ES-I3 (cell line): ENCODE measurements at regions not wholly inside any gene's neighbourhood (a gene's known extent, or its start where the extent isn't known, plus 50 kb on each side); places are given as distances from the start of the nearest gene placed in this dataset.
"Not testable (repeated sequence)": the region's sequence is repeated elsewhere in the genome, so short reads cannot be mapped to it uniquely, and the experiment has no call there.

Experiments
- H3K36me3 ChIP-seq: 2 replicates; pipeline ENCODE4 v1.6.1; 2013; ENCODE audit warnings: mild to moderate bottlenecking, low read length, control low read depth, moderate library complexity; ENCODE audit not compliant: insufficient read depth
- H3K4me1 ChIP-seq: 2 replicates; pipeline ENCODE4 v1.6.1; 2013; ENCODE audit warnings: mild to moderate bottlenecking, control low read depth, low read length; ENCODE audit not compliant: insufficient read depth
- H3K9ac ChIP-seq: 2 replicates; pipeline ENCODE4 v1.6.1; 2013; ENCODE audit warnings: low read depth, mild to moderate bottlenecking, low read length, moderate library complexity
- H3K9me3 ChIP-seq: 2 replicates; pipeline ENCODE4 v1.6.1; 2013; ENCODE audit warnings: mild to moderate bottlenecking, low read length, moderate library complexity; ENCODE audit not compliant: control insufficient read depth, insufficient read depth

GRCh38 chr13:65789815-65790214 is 1440.3 kb downstream of the PCDH9 start:
- Histone ChIP-seq H3K36me3 (no peaks in the 10 kb centered on the region), H3K4me1 (no peaks in the 10 kb centered on the region), H3K9me3 (no peaks in the 10 kb centered on the region), H3K9ac (no peak overlapping the region)

DNA sequence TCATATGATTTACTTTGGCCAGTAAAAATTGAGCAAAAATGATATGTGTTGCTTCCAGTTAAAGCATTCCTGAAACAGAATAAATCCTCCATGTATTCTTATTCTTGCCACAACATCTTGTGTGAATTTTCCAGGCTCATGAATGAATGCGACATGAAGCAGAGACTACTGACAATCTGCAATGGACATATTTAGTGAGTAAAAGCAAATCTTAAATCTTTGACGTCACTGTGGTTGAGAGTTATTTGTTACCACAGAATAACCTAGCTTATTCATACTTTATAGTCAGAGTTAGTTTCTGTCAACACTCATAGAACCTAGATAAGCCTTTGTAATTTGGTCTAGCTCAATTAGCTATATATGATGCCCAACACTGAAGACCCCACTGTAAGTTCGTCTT is 1443.1 kb downstream of the PCDH9 start:
- Histone ChIP-seq H3K9me3 (no peaks in the 10 kb centered on the region), H3K36me3 (no peaks in the 10 kb centered on the region), H3K9ac (no peak overlapping the region), H3K4me1 (no peaks in the 10 kb centered on the region)

DNA sequence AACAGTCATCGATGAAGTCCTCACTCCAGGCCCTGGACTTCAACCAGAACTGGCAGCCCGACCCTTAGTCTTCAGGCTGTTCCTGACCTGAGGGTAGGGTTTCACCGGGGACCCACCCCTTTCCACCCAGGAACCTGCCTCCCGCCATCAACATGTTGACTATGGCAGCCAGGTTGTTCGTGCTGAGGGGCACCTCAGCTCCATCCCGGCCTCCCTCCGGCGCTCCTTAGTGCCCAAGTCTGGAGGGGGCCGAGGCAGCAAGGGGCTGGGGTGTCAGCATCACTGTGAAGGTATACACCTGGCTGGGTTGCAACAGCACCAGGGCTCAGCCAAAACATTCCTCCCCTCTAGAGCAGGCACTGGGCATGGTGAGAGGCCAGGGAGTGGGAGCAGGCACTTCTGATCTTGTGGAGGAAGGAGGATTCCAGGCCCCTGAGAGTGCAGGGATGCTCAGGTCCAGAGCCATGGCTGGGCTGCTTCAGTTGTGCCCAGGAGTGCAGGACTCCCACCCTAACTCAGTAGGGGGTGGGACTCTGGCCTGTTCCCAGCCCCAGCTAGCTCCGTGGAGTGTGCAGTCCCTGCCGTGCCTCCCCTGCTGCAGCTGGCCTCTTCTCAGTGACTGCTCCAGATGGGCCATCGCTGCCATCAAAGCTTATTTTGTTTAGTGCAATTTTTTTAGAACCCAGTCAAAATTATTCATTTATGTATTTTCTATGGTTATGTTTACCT is 1445.9 kb downstream of the PCDH9 start:
- Histone ChIP-seq H3K9me3 (no peaks in the 10 kb centered on the region), H3K9ac (no peak overlapping the region), H3K36me3 (no peaks in the 10 kb centered on the region), H3K4me1 (no peaks in the 10 kb centered on the region)

GRCh38 chr13:65783383-65783782 is 1446.8 kb downstream of the PCDH9 start:
- H3K36me3 ChIP-seq, result no peaks in the 10 kb centered on the region
- no peak overlapping the region for H3K9ac ChIP-seq
- H3K4me1 ChIP-seq, result no peaks in the 10 kb centered on the region
- no peaks in the 10 kb centered on the region for H3K9me3 ChIP-seq

DNA sequence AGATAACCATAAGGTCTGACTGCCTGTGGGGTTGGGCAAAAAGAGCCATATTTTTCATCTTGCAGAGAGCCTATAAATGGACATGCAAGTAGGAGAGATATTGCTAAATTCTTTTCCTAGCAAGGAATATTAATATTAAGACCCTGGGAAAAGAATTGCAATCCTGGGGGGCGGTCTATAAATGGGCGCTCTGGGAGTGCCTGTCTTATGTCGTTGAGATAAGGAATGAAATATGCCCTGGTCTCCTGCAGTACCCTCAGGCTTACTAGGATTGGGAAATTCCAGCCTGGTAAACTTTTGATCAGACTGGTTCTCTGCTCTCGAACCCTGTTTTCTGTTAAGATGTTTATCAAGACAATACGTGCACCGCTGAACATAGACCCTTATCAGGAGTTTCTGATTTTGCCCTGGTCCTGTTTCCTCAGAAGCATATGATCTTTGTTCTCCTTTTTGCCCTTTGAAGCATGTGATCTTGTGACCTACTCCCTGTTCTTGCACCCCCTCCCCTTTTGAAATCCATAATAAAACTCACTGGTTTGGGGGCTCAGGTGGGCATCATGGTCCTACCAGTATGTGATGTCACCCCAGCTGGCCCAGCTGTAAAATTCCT is 1458.3 kb downstream of the PCDH9 start:
- H3K36me3 ChIP-seq, H3K9me3 ChIP-seq, H3K9ac ChIP-seq, H3K4me1 ChIP-seq: not testable (repeated sequence)

DNA sequence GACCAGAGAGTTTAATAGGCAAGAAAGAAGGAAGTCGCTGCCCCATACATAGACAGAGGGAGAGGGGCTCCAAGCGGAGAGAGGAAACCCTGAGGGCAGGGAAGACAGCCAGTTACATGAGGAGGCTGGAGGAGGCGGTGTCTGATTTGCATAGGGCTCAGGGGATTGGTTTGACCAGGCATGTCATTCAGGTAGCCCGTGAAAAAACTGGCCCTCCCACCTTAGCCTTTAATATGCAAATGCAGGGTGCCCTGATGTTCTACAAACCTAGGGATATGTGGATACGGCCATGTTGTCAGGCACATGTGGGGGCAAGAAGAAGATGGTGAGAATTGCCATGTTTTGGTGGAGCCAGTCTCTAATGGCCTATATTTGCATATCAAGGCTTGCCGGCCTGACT is 1461.6 kb downstream of the PCDH9 start:
- H3K36me3 ChIP-seq, result no peaks in the 10 kb centered on the region
- H3K9ac ChIP-seq, result no peak overlapping the region
- H3K4me1 ChIP-seq, result no peaks in the 10 kb centered on the region
- no peaks in the 10 kb centered on the region for H3K9me3 ChIP-seq

DNA sequence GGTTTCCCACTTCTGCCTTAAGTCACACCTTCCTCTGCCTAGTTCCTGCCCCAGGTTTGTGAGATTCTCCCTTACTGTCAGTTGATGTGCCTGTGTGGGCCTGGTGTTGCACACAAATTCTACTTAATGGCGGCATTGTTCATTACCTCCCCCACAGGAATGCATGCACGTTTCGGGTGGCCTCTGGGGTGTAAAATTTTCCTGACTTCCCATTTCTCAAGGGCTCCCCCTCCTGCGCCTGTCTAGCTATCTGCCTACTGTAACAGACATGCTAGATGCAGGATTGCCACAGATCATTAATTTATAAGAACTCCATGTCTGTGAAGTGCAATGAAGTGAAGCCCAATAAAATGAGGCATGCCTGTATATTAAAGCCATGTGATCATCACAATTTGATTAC is 1466.3 kb downstream of the PCDH9 start:
- Histone ChIP-seq H3K36me3 (no peaks in the 10 kb centered on the region), H3K9ac (no peak overlapping the region), H3K4me1 (no peaks in the 10 kb centered on the region), H3K9me3 (no peaks in the 10 kb centered on the region; the same call in 1 of the 2 replicates)

GRCh38 chr13:65762012-65762411 is 1468.1 kb downstream of the PCDH9 start:
- no peak overlapping the region for H3K9ac ChIP-seq
- peaks cover under 1% of the 10 kb centered on the region; the same call in 1 of the 2 replicates for H3K9me3 ChIP-seq
- H3K4me1 ChIP-seq, result no peaks in the 10 kb centered on the region
- H3K36me3 ChIP-seq, result no peaks in the 10 kb centered on the region

DNA sequence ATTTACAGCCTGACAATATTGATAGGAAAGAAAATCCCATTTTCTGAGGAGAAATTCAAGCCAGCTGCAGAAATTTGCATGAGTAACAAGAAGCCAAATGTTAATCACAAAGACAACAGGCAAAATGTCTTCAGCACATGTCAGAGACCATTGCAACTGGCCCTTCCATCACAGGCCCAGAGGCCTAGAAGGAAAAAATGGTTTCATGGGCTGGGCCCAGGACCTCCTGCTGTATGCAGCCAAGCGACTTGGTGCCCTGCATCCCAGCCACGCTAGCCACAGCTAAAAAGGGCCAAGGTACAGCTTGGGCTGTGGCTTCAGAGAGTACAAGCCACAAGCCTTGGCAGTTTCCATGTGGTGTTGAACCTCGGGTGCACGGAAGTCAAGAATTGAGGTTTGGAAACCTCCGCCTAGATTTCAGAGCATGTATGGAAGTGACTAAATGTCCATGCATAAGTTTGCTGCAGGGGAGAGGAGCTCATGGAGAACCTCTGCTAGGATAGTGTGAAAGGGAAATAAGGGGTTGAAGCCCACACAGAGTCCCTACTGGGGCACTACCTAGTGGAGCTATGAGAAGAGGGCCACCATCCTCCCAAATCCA is 1474.0 kb downstream of the PCDH9 start:
- Histone ChIP-seq H3K4me1 (no peaks in the 10 kb centered on the region), H3K9me3 (peaks cover 5% of the 10 kb centered on the region; the same call in 1 of the 2 replicates), H3K36me3 (no peaks in the 10 kb centered on the region; the same call in 1 of the 2 replicates), H3K9ac (no peak overlapping the region)

DNA sequence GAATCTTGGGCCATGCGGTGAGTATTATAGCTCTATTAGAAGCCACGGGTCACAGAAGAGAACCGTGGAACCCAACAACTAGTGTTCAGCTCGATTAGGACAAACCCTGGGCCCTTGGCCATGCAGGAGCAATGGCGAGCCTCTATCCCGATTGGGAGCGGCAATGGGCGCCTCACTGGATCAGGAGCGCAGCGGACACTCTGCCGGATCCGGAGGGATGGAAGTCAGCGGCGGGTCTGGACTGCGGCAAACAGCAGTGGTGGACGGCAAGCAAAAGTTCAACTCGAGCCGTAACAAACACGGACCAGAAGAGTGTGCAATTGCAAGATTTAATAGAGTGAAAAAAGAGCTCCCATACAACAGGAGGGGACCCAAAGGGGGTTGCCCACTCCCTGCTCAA is 1481.9 kb downstream of the PCDH9 start:
- Histone ChIP-seq H3K9ac (no peak overlapping the region), H3K4me1 (no peaks in the 10 kb centered on the region), H3K36me3 (no peaks in the 10 kb centered on the region), H3K9me3 (no peaks in the 10 kb centered on the region)

- Histone ChIP-seq H3K36me3 (no peaks in the 10 kb centered on the region), H3K9me3 (no peaks in the 10 kb centered on the region), H3K9ac (no peak overlapping the region), H3K4me1 (no peaks in the 10 kb centered on the region)
Observed at GRCh38 chr13:65746406-65746921, 1483.7 kb downstream of the PCDH9 start.

- no peak overlapping the region for H3K9ac ChIP-seq
- H3K9me3 ChIP-seq, result no peaks in the 10 kb centered on the region; the same call in 1 of the 2 replicates
- H3K4me1 ChIP-seq, result no peaks in the 10 kb centered on the region
- H3K36me3 ChIP-seq, result no peaks in the 10 kb centered on the region
Observed at GRCh38 chr13:65744836-65745235, 1485.3 kb downstream of the PCDH9 start.

GRCh38 chr13:65733110-65733509 is 1497.0 kb downstream of the PCDH9 start:
- no peaks in the 10 kb centered on the region for H3K9me3 ChIP-seq
- H3K4me1 ChIP-seq, result no peaks in the 10 kb centered on the region
- H3K36me3 ChIP-seq, result no peaks in the 10 kb centered on the region
- no peak overlapping the region for H3K9ac ChIP-seq

- H3K9ac ChIP-seq, result no peak overlapping the region
- H3K4me1 ChIP-seq, result no peaks in the 10 kb centered on the region
- no peaks in the 10 kb centered on the region for H3K36me3 ChIP-seq
- H3K9me3 ChIP-seq, result no peaks in the 10 kb centered on the region
Observed at GRCh38 chr13:65727070-65727469, 1503.1 kb downstream of the PCDH9 start.

DNA sequence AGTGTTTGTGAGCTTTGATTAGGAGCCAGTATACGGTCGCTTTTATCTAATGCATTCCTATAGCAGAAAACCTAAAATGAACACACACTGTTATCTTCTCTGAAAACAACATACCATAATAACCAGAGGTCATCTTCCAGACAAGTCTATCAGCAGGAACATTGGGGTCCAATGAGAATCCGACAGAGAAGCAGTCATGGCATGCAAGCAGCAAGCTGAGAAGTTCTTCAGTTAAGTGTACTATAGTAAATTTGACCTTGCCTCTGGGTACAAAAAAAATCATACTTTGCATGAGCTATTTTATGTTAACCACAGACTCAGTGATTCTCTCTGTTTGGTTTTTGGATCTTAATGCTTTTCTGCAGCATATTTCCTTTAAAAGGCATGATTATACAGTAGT is 1505.1 kb downstream of the PCDH9 start:
- no peak overlapping the region for H3K9ac ChIP-seq
- H3K9me3 ChIP-seq, result no peaks in the 10 kb centered on the region
- no peaks in the 10 kb centered on the region for H3K36me3 ChIP-seq
- no peaks in the 10 kb centered on the region for H3K4me1 ChIP-seq
